ENCODE measurements at regions not wholly inside any gene's neighbourhood (a gene's known extent, or its start where the extent isn't known, plus 50 kb on each side); places are given as distances from the start of the nearest gene placed in this dataset.

GRCh38 chr12:112559784-112560183, 141.0 kb downstream of the PTPN11 start:
- Histone ChIP-seq H3K27me3 (replicated peaks; ENCODE audit: control insufficient read depth, insufficient read depth, low read length) (no peaks in the 10 kb centered on the region), H3K4me3 (replicated peaks; ENCODE audit: low read depth, low read length) (no peak overlapping the region), H3K36me3 (ENCODE audit: control insufficient read depth, insufficient read depth, low read length) (no peaks in the 10 kb centered on the region)
- TF ChIP-seq CTCF (IDR thresholded peaks at IDR 0.05; ENCODE audit: insufficient read depth, low read length, poor library complexity, severe bottlenecking): no peak
- no peak for DNase-seq (ENCODE audit: extremely low read depth, insufficient read length)

- Histone ChIP-seq H3K27me3 (replicated peaks; ENCODE audit: control insufficient read depth, insufficient read depth, low read length) (no peaks in the 10 kb centered on the region), H3K36me3 (ENCODE audit: control insufficient read depth, insufficient read depth, low read length) (no peaks in the 10 kb centered on the region), H3K4me3 (replicated peaks; ENCODE audit: low read depth, low read length) (no peak overlapping the region)
- DNase-seq (ENCODE audit: extremely low read depth, insufficient read length): no peak
- TF ChIP-seq CTCF (IDR thresholded peaks at IDR 0.05; ENCODE audit: insufficient read depth, low read length, poor library complexity, severe bottlenecking): peak; percentile 6
These were observed 145.5 kb downstream of the PTPN11 start for GRCh38 chr12:112564160-112564784.

- no peaks in the 10 kb centered on the region for H3K27me3 ChIP-seq (replicated peaks; ENCODE audit: control insufficient read depth, insufficient read depth, low read length)
- no peak for TF ChIP-seq CTCF (IDR thresholded peaks at IDR 0.05; ENCODE audit: insufficient read depth, low read length, poor library complexity, severe bottlenecking)
- no peaks in the 10 kb centered on the region for H3K36me3 ChIP-seq (ENCODE audit: control insufficient read depth, insufficient read depth, low read length)
- no peak for DNase-seq (ENCODE audit: extremely low read depth, insufficient read length)
- H3K4me3 ChIP-seq (replicated peaks; ENCODE audit: low read depth, low read length): no peak overlapping the region
These were observed 149.9 kb downstream of the PTPN11 start for GRCh38 chr12:112568641-112569040.

- H3K27me3 ChIP-seq (replicated peaks; ENCODE audit: control insufficient read depth, insufficient read depth, low read length): no peaks in the 10 kb centered on the region
- no peak overlapping the region for H3K4me3 ChIP-seq (replicated peaks; ENCODE audit: low read depth, low read length)
- DNase-seq (ENCODE audit: extremely low read depth, insufficient read length): no peak
- H3K36me3 ChIP-seq (ENCODE audit: control insufficient read depth, insufficient read depth, low read length): no peaks in the 10 kb centered on the region
- no peak for TF ChIP-seq CTCF (IDR thresholded peaks at IDR 0.05; ENCODE audit: insufficient read depth, low read length, poor library complexity, severe bottlenecking)
These were observed 151.3 kb downstream of the PTPN11 start for GRCh38 chr12:112570096-112570495.

GRCh38 chr12:112573141-112573540, 154.4 kb downstream of the PTPN11 start:
- Histone ChIP-seq H3K27me3 (replicated peaks; ENCODE audit: control insufficient read depth, insufficient read depth, low read length) (no peaks in the 10 kb centered on the region), H3K4me3 (replicated peaks; ENCODE audit: low read depth, low read length) (no peak overlapping the region), H3K36me3 (ENCODE audit: control insufficient read depth, insufficient read depth, low read length) (no peaks in the 10 kb centered on the region)
- DNase-seq (ENCODE audit: extremely low read depth, insufficient read length): no peak
- TF ChIP-seq CTCF (IDR thresholded peaks at IDR 0.05; ENCODE audit: insufficient read depth, low read length, poor library complexity, severe bottlenecking): no peak
